ENCODE measurements at regions not wholly inside any gene's neighbourhood (a gene's known extent, or its start where the extent isn't known, plus 50 kb on each side); places are given as distances from the start of the nearest gene placed in this dataset.

DNA sequence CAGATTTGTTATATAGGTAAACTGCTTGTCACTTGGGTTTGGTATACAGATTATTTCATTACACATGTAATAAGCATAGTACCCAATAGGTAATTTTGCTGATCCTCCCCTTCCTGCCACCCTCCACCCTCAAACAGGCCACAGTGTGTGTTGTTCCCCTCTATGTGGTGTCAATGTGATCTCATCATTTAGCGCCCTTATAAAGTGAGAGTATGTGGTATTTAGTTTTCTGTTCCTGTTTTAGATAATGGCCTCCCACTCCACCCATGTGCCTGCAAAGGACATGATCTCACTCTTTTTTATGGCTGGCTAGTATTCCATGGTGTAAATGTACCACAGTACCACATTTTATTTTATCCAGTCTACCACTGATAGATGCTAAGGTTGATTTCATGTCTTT lies 522.1 kb upstream of the LRRC7 start:
- TF ChIP-seq POLR2AphosphoS5 (IDR thresholded peaks at IDR 0.05): no peak
- TF ChIP-seq, protein P1, sequence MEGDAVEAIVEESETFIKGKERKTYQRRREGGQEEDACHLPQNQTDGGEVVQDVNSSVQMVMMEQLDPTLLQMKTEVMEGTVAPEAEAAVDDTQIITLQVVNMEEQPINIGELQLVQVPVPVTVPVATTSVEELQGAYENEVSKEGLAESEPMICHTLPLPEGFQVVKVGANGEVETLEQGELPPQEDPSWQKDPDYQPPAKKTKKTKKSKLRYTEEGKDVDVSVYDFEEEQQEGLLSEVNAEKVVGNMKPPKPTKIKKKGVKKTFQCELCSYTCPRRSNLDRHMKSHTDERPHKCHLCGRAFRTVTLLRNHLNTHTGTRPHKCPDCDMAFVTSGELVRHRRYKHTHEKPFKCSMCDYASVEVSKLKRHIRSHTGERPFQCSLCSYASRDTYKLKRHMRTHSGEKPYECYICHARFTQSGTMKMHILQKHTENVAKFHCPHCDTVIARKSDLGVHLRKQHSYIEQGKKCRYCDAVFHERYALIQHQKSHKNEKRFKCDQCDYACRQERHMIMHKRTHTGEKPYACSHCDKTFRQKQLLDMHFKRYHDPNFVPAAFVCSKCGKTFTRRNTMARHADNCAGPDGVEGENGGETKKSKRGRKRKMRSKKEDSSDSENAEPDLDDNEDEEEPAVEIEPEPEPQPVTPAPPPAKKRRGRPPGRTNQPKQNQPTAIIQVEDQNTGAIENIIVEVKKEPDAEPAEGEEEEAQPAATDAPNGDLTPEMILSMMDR (IDR thresholded peaks at IDR 0.05): no peak
- TF ChIP-seq EP300 (IDR thresholded peaks at IDR 0.05): no peak

Measured in sigmoid colon (tissue), 4 donors.